Esophagus muscularis mucosa (tissue), 3 donors: ENCODE measurements at regions not wholly inside any gene's neighbourhood (a gene's known extent, or its start where the extent isn't known, plus 50 kb on each side); places are given as distances from the start of the nearest gene placed in this dataset.

Experiments used
- CTCF ChIP-seq, 3 experiments: fragments of 200-600 bp in 2 of 3; fragments of 450-650 bp in 1 of 3; sonication (generic) in 2 of 3; IDR thresholded peaks; one replicate each; pipeline ENCODE4 v1.5.1; 2017 to 2019; ENCODE audit warnings: antibody characterized with exemption in 3 of 3, mild to moderate bottlenecking in 2 of 3, moderate library complexity in 1 of 3
- POLR2A ChIP-seq: fragments of 450-650 bp; IDR thresholded peaks from one replicate; pipeline ENCODE4 v1.6.1; 2017; ENCODE audit warnings: antibody characterized with exemption, moderate library complexity, mild to moderate bottlenecking, low read depth
- POLR2AphosphoS5 ChIP-seq, 2 donors: sonication (generic); formaldehyde crosslinking; IDR thresholded peaks; one replicate each; pipeline ENCODE4 v1.6.1; 2017; ENCODE audit warnings: antibody characterized with exemption in 2 of 2

- TF ChIP-seq POLR2AphosphoS5 (IDR thresholded peaks at IDR 0.05) (no peak), CTCF (IDR thresholded peaks at IDR 0.05) (no peak), POLR2A (no peak)
Measured at GRCh38 chr2:59180111-59180510, 939.0 kb upstream of the FANCL start.
